ENCODE measurements at regions not wholly inside any gene's neighbourhood (a gene's known extent, or its start where the extent isn't known, plus 50 kb on each side); places are given as distances from the start of the nearest gene placed in this dataset.
A peak's percentile ranks its signal among the peaks of the same experiment; 100 is the strongest.
"Not testable (repeated sequence)": the region's sequence is repeated elsewhere in the genome, so short reads cannot be mapped to it uniquely, and the experiment has no call there.

- no peak overlapping the region for H3K4me3 ChIP-seq (ENCODE audit: low read depth, low read length)
- no peak for DNase-seq (ENCODE audit: low read depth)
These were observed 565.7 kb downstream of the PRDM9 start for GRCh38 chr5:24073107-24073506.

GRCh38 chr5:24080046-24080445 is 564.7 kb downstream of the CDH10 start:
- no peak overlapping the region for H3K4me3 ChIP-seq (ENCODE audit: low read depth, low read length)
- no peak for DNase-seq (ENCODE audit: low read depth)

DNA sequence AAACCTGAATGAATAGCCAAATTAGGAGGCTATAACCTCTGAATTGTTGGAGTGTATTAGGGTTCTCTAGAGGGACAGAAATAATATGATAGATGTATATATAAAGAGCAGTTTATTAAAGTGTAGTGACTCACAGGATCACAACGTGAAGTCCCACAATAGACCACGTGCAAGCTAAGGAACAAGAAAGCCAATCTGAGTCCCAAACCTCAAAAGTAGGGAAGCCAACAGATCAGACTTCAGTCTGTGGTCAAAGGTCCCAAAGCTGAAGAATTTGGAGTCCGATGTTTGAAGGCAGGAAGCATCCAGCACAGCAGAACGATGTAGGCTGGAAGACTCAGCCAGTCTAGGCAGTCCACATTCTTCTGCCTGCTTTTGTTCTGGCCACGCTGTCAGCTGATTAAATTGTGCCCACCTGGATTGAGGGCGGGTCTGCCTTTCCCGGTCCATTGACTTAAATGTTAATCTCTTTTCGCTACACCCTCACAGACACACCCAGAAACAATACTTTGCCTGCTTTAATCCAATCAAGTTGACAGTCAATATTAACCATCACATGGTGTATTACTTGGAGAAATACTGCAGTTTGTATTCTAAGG is 550.6 kb downstream of the CDH10 start:
- DNase-seq (ENCODE audit: low read depth): peak; percentile 10
- H3K4me3 ChIP-seq (ENCODE audit: low read depth, low read length): no peak overlapping the region

GRCh38 chr5:24102010-24102409 is 542.8 kb downstream of the CDH10 start:
- H3K4me3 ChIP-seq (ENCODE audit: low read depth, low read length): no peak overlapping the region
- DNase-seq (ENCODE audit: low read depth): no peak

- DNase-seq (ENCODE audit: low read depth): no peak
- H3K4me3 ChIP-seq (ENCODE audit: low read depth, low read length): no peak overlapping the region
These were observed 541.2 kb downstream of the CDH10 start for GRCh38 chr5:24103451-24104023.

- peak; percentile 4 for DNase-seq (ENCODE audit: low read depth)
- H3K4me3 ChIP-seq (ENCODE audit: low read depth, low read length): no peak overlapping the region
These were observed 534.7 kb downstream of the CDH10 start for GRCh38 chr5:24110004-24110615.

GRCh38 chr5:24112420-24112819 is 532.4 kb downstream of the CDH10 start:
- H3K4me3 ChIP-seq (ENCODE audit: low read depth, low read length): no peak overlapping the region
- DNase-seq (ENCODE audit: low read depth): no peak

DNA sequence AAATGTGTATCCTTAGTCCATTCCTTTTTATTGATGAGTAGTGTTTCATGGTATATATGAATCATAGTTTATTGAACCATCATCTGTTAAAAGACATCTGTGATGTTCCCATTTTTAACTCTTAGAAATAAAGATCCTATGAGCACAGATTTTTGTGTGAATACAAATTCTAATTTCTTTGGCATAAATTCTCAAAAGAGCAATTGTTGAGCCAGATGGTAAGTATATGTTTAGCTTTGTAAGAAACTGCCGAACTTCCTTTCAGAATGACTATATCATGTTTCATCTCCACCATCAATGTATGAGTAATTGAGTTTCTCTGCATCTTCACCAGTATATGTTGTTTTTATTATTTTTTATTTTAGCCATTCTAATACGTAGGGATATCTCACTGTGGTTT is 526.4 kb downstream of the CDH10 start:
- no peak for DNase-seq (ENCODE audit: low read depth)
- H3K4me3 ChIP-seq (ENCODE audit: low read depth, low read length): no peak overlapping the region

DNA sequence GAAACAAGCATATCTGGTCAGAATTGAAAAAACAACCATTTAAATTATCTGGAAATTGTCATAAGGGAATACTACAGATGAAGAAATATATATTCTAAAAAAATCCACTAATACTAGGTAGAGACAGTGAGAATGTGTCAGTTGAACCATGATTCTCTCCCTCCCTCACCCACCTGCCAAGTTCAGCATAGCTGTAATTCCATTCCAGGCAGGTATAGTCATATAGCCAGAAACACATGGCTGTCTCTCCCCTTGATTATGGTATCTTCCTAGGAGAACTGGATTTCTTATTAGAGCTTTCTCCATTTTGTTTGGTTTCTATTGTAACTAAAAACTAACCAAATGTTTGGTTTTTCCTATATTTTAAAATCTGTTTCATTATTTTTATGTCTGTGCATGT is 509.2 kb downstream of the CDH10 start:
- H3K4me3 ChIP-seq (ENCODE audit: low read depth, low read length): no peak overlapping the region
- DNase-seq (ENCODE audit: low read depth): no peak

GRCh38 chr5:24141046-24141445 is 503.7 kb downstream of the CDH10 start:
- no peak for DNase-seq (ENCODE audit: low read depth)
- H3K4me3 ChIP-seq (ENCODE audit: low read depth, low read length): no peak overlapping the region

DNA sequence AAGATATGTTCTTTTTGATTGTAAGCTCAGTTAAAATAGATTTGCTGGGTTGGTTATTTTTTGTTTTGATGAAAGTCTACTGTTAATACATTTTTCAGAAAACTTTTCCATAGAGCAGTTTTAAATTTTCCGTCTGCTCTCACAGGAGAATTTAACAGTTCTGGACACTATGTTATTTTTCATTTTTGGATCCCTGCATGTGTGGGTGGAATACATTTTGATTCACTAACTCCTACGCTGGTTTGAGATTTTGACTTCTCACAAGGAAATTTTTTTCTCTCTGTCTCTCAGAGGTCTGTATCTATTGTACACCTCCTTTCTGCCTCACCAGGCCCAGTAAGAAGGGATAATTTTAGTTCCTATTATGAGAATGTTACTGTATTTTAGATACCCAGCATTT is 502.4 kb downstream of the CDH10 start:
- no peak overlapping the region for H3K4me3 ChIP-seq (ENCODE audit: low read depth, low read length)
- DNase-seq (ENCODE audit: low read depth): no peak

DNA sequence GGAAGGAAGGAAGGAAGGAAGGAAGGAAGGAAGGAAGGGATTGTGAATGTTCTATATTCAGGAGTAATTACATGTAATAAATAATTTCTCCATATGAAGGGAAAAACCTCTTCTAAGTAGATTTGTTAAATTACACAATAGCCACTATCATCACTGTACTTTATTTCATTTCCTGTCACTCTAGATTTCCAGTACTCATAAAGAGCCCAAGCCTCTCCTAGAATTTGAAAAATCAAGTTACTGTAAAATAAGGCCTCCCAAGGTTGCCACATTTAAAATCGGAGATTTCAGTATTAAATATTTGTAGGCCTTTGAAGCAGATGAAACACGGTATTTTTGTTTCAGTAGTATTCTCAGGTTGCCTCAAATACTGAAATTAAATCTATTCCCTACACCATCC is 499.0 kb downstream of the CDH10 start:
- H3K4me3 ChIP-seq (ENCODE audit: low read depth, low read length): no peak overlapping the region
- DNase-seq (ENCODE audit: low read depth): no peak

- no peak overlapping the region for H3K4me3 ChIP-seq (ENCODE audit: low read depth, low read length)
- no peak for DNase-seq (ENCODE audit: low read depth)
These were observed 483.2 kb downstream of the CDH10 start for GRCh38 chr5:24161559-24161958.

DNA sequence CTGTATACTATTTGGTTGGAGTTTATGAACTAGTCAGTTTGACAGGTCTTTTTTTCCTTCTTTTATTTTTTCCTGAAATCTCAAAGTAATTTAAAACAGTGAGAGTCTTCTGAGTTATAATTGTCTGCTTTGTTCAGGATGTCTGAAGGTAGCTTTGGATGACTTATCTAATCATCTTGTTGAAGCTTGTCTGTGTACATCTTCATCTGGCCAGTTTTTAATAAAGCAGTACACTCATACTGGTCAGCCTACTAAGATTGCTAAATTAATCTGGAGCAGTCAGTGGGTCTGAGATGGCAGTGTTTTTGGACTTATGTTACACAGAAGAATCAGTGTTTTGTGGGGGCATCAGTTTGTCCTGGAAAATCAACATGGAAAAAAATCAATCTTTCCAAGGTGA is 482.4 kb downstream of the CDH10 start:
- no peak overlapping the region for H3K4me3 ChIP-seq (ENCODE audit: low read depth, low read length)

DNA sequence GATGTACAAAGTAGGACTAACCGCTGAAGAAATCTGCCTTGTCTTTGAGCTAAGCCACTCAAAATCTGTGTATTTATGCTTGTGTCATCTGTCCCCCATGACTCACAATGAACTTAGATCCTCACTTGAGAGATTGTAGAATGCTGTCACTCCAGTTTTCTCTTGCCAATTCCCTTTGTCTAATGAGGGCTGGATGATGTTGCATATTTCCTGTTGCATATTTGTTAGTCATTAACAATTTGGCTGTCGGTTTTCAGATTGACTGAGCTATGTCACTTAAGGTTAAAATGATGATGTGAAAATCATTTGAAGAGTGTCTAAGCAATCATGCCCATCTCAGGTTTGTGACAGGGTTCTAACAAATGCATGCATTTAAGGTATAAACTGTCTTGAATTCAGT is 481.7 kb downstream of the CDH10 start:
- no peak overlapping the region for H3K4me3 ChIP-seq (ENCODE audit: low read depth, low read length)
- DNase-seq (ENCODE audit: low read depth): no peak

More for the DNA sequence above, 482.4 kb downstream of the CDH10 start:
- DNase-seq (ENCODE audit: low read depth): no peak

GRCh38 chr5:24167806-24168205 is 477.0 kb downstream of the CDH10 start:
- no peak for DNase-seq (ENCODE audit: low read depth)
- no peak overlapping the region for H3K4me3 ChIP-seq (ENCODE audit: low read depth, low read length)

DNA sequence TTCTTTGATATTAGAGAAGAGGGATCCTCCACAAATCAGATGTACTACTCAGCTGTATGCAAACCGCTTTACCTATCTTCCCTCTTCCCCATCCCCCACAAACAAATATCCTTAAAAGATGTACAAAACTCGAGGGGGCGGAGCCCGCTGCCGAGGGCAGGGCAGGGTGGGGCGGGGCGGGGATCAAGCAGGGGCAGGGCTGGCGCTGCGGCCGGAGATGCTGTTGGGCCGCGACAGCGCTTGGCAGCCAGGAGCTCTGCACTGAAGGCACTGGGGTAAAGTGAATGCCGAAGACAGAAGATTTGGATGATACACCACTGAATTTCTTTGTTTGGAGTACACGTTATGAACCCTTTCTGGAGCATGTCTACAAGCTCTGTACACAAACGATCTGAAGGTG is 474.8 kb downstream of the CDH10 start:
- DNase-seq (ENCODE audit: low read depth): no peak
- no peak overlapping the region for H3K4me3 ChIP-seq (ENCODE audit: low read depth, low read length)

DNA sequence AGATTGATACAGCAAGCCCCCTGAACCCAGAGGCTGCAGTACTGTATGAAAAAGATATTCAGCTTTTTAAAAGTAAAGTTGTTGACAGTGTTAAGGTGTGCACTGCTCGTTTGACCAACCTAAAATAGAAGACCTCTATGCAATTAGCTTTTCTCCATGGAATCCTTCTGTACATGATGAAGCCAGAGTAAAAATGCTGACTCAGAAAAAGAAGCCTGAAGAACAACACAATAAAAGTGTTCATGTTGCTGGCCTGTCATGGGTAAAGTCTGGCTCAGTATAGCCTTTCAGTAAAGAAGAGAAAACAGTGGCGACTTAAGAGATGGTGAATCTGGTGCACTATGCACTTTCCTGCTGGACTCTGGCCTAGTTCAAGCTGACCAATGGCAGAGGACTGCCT is 473.8 kb downstream of the CDH10 start:
- not testable (repeated sequence) for DNase-seq (ENCODE audit: low read depth); H3K4me3 ChIP-seq (ENCODE audit: low read depth, low read length)

- no peak overlapping the region for H3K4me3 ChIP-seq (ENCODE audit: low read depth, low read length)
- no peak for DNase-seq (ENCODE audit: low read depth)
These were observed 467.0 kb downstream of the CDH10 start for GRCh38 chr5:24177821-24178220.

GRCh38 chr5:24183981-24184380 is 460.8 kb downstream of the CDH10 start:
- no peak overlapping the region for H3K4me3 ChIP-seq (ENCODE audit: low read depth, low read length)
- DNase-seq (ENCODE audit: low read depth): no peak

DNA sequence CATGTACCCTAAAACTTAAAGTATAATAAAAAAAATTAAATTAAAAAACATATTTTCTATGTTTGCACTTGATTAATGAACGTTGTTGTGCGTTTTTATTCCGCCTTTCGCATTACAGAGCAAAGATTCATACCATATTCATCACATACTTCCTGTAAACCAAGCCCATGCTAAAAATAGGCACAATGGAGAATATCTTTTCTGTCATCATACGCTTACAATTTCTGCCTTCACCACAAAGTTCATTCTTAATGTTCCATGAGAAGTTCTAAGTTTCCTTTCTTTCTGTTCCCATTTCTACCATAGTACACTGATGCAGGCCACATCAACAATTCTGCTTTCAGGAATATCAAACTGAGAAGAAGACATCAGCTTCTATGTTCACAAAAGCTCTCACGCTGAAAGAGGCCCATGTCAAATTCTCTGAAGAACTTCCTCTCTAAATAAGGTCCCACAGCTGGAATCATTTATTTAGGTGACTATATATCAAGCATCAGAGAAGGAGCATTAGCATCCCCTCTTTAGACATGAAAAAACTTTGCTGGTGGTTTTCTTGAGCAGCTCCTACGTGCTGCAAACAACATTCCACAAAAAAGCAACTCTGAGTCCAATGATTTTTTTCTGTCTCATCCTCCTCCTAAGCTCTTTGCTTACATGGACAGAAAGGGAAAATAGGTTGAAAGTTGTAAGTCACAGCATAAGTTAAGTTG is 456.4 kb downstream of the CDH10 start:
- H3K4me3 ChIP-seq (ENCODE audit: low read depth, low read length): no peak overlapping the region
- DNase-seq (ENCODE audit: low read depth): no peak
